ENCODE measurements at regions not wholly inside any gene's neighbourhood (a gene's known extent, or its start where the extent isn't known, plus 50 kb on each side); places are given as distances from the start of the nearest gene placed in this dataset.

DNA sequence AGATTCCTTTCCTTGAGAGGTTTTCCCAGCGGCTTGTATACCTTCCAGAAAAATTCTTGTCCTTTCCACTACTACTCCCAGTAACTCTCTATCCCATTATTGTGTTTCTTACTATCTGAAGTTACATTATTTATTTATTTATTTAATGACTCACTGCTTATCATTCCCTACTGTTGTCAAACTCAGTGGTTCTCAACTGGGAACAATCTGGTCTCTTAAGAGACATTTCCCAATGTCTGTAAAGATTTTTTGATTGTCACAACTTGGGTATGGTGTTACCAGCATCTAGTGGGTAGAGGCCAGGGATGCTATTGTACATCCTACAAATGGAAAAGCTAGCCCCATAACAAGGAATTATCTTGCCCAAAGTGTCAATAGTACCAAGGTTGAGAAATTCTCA, 771.5 kb upstream of the ADGRL2 start:
- no peak overlapping the region for H3K4me3 ChIP-seq (ENCODE audit: low read length)
- no peak for DNase-seq (ENCODE audit: low read depth)
- no peak for TF ChIP-seq CTCF (conservative IDR thresholded peaks at IDR 0.05; ENCODE audit: low read depth, low read length)

- TF ChIP-seq CTCF (conservative IDR thresholded peaks at IDR 0.05; ENCODE audit: low read depth, low read length): no peak
- H3K4me3 ChIP-seq (ENCODE audit: low read length): no peak overlapping the region
- peak; percentile 62 for DNase-seq (ENCODE audit: low read depth)
These were observed 777.5 kb upstream of the ADGRL2 start for GRCh38 chr1:81023187-81023724.

DNA sequence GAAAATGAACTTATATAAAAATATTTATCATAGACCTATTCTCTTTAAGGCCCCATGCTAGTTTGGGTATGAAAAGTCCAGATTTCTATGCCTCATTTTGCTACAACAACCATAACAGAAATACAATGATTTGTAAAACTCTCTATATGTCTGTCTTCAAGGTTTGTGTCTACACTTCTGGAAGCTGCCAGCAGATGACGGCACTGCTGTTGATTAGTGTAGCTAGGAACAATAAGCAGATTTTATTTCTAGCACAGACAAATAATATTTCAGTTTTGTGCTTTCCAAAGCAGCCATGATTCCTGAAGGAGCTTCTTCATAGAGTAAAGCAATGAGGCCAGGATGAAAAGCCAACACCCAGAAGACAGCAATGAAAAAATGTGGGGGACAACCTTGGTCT, 779.6 kb upstream of the ADGRL2 start:
- peak; percentile 25 for TF ChIP-seq CTCF (conservative IDR thresholded peaks at IDR 0.05; ENCODE audit: low read depth, low read length)
- no peak overlapping the region for H3K4me3 ChIP-seq (ENCODE audit: low read length)
- no peak for DNase-seq (ENCODE audit: low read depth)

GRCh38 chr1:81020506-81020905, 780.2 kb upstream of the ADGRL2 start:
- TF ChIP-seq CTCF (conservative IDR thresholded peaks at IDR 0.05; ENCODE audit: low read depth, low read length): no peak
- no peak overlapping the region for H3K4me3 ChIP-seq (ENCODE audit: low read length)
- no peak for DNase-seq (ENCODE audit: low read depth)

DNA sequence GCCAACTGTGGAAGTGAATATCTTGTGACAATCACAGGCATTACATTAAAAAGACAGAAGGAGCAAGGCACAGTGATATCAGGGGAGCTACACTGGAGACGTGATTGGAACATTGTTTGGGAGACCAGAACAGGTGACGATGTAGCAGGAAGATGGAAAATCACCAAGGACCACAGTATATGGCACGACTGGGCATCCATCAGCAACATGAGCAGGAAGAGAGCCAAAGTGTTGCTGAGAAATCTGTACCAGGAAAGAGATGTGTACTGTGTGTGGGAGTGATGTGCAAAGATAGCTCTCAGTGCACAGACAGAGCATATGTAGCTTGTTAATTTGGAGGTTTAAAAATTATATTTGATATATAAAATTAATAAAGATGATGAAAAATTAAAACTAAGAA, 790.6 kb upstream of the ADGRL2 start:
- DNase-seq (ENCODE audit: low read depth): no peak
- H3K4me3 ChIP-seq (ENCODE audit: low read length): no peak overlapping the region
- TF ChIP-seq CTCF (conservative IDR thresholded peaks at IDR 0.05; ENCODE audit: low read depth, low read length): no peak

DNA sequence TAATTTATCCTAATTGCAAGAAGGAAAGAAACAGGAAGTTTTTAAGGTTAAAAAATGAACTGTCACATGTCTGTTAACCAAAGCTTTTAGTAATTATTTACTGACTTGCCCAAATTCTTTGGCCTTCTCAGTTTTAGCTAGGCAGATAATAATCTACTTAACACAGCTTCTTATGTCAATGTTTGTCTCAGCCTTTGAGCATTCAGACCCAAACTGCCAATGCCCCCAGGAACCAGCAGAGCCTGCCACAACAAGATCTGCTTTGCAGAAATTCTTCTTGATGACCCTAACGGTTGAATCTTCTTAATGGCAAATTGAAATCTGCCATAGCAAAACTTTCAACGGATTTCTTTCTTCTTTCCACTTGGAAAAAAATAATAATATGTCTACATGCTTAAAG, 792.4 kb upstream of the ADGRL2 start:
- no peak for TF ChIP-seq CTCF (conservative IDR thresholded peaks at IDR 0.05; ENCODE audit: low read depth, low read length)
- DNase-seq (ENCODE audit: low read depth): no peak
- no peak overlapping the region for H3K4me3 ChIP-seq (ENCODE audit: low read length)

DNA sequence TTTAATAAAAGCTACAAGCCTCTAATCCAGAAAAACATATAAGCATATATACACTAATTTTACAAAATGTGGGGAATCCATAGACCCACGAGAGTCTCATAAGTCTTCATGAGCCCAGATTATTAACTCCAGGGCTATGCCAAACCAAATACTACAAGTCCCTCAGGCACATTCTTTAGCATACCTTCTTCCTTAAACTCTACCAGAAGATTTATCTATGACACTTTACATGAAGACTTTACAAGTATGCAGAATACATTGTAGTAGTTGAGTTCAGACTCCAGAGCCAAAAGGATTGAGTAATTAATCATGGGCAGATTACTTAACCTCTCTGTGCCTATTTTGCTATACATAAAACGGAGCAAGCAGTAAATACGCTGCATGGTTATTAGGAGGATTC, 793.7 kb upstream of the ADGRL2 start:
- TF ChIP-seq CTCF (conservative IDR thresholded peaks at IDR 0.05; ENCODE audit: low read depth, low read length): no peak
- no peak overlapping the region for H3K4me3 ChIP-seq (ENCODE audit: low read length)
- no peak for DNase-seq (ENCODE audit: low read depth)
